GM12891 (cell line): ENCODE measurements at regions not wholly inside any gene's neighbourhood (a gene's known extent, or its start where the extent isn't known, plus 50 kb on each side); places are given as distances from the start of the nearest gene placed in this dataset.
"Not testable (repeated sequence)": the region's sequence is repeated elsewhere in the genome, so short reads cannot be mapped to it uniquely, and the experiment has no call there.

Experiments
- DNase-seq: peaks from one replicate; pipeline ENCODE4 v3.0.0; 2011; ENCODE audit warnings: low spot score; ENCODE audit not compliant: insufficient read length
- FAIRE-seq: peaks from 2 replicates; lab custom pipeline; 2011; peaks lifted over from hg19 to GRCh38; lab: Jason Lieb, UNC
- PAX5 ChIP-seq: IDR thresholded peaks from 2 replicates; pipeline ENCODE4 v1.6.1; 2011; ENCODE audit warnings: low read length, moderate library complexity, mild to moderate bottlenecking; ENCODE audit not compliant: insufficient read depth, severe bottlenecking
- POLR2A ChIP-seq: IDR thresholded peaks from 2 replicates; pipeline ENCODE4 v1.6.1; 2011; ENCODE audit warnings: low read depth, low read length, control low read depth
- POLR2AphosphoS5 ChIP-seq: IDR thresholded peaks from 2 replicates; pipeline ENCODE4 v1.6.1; 2011; ENCODE audit warnings: low read depth, low read length, control low read depth
- POU2F2 ChIP-seq: IDR thresholded peaks from 2 replicates; pipeline ENCODE4 v1.6.1; 2011; ENCODE audit warnings: low read depth, mild to moderate bottlenecking, control low read depth, low read length, moderate library complexity
- SPI1 ChIP-seq: IDR thresholded peaks from 2 replicates; pipeline ENCODE4 v1.6.1; 2011; ENCODE audit warnings: low read depth, low read length, control low read depth
- TAF1 ChIP-seq: IDR thresholded peaks from 2 replicates; pipeline ENCODE4 v1.6.1; 2011; ENCODE audit warnings: low read depth, low read length, control low read depth

GRCh38 chr14:28635387-28635786 lies 131.2 kb upstream of the FOXG1 start:
- FAIRE-seq (no peak), DNase-seq (no peak)
- TF ChIP-seq POLR2A (no peak), TAF1 (no peak), POLR2AphosphoS5 (no peak), SPI1 (no peak), POU2F2 (no peak), PAX5 (no peak)

- not testable (repeated sequence) for DNase-seq, FAIRE-seq
These were observed 130.8 kb upstream of the FOXG1 start for GRCh38 chr14:28635816-28636215.

- DNase-seq, FAIRE-seq: not testable (repeated sequence)
These were observed 125.4 kb upstream of the FOXG1 start for GRCh38 chr14:28641189-28641588.

- TF ChIP-seq SPI1 (no peak), POLR2AphosphoS5 (no peak), POLR2A (no peak), TAF1 (no peak), PAX5 (no peak)
- FAIRE-seq (no peak), DNase-seq (no peak)
These were observed 115.4 kb upstream of the FOXG1 start for GRCh38 chr14:28651148-28651547.

GRCh38 chr14:28652782-28653181 lies 113.8 kb upstream of the FOXG1 start:
- DNase-seq (no peak), FAIRE-seq (no peak)
- TF ChIP-seq POU2F2 (no peak), POLR2A (no peak), POLR2AphosphoS5 (no peak), SPI1 (no peak), TAF1 (no peak), PAX5 (no peak)

- FAIRE-seq (no peak), DNase-seq (no peak)
- no peak for TF ChIP-seq SPI1
- TF ChIP-seq PAX5: no peak
These were observed 113.1 kb upstream of the FOXG1 start for GRCh38 chr14:28653521-28653920.

- DNase-seq (no peak), FAIRE-seq (no peak)
- no peak for TF ChIP-seq POLR2A
- no peak for TF ChIP-seq POU2F2
- TF ChIP-seq PAX5: no peak
- no peak for TF ChIP-seq TAF1
- no peak for TF ChIP-seq POLR2AphosphoS5
- no peak for TF ChIP-seq SPI1
These were observed 109.8 kb upstream of the FOXG1 start for GRCh38 chr14:28656704-28657255.

- FAIRE-seq: no peak
- no peak for DNase-seq
These were observed 105.3 kb upstream of the FOXG1 start for GRCh38 chr14:28661171-28661772.

GRCh38 chr14:28666961-28667360 lies 99.6 kb upstream of the FOXG1 start:
- no peak for TF ChIP-seq POLR2AphosphoS5
- TF ChIP-seq TAF1: no peak
- TF ChIP-seq POLR2A: no peak
- TF ChIP-seq POU2F2: no peak
- TF ChIP-seq SPI1: no peak
- TF ChIP-seq PAX5: no peak
- DNase-seq: no peak
- FAIRE-seq: no peak

More at GRCh38 chr14:28661171-28661772, 105.3 kb upstream of the FOXG1 start:
- TF ChIP-seq SPI1: no peak
- no peak for TF ChIP-seq TAF1
- TF ChIP-seq POU2F2: no peak
- no peak for TF ChIP-seq PAX5
- no peak for TF ChIP-seq POLR2AphosphoS5
- no peak for TF ChIP-seq POLR2A

- FAIRE-seq (no peak), DNase-seq (no peak)
- TF ChIP-seq TAF1: no peak
- no peak for TF ChIP-seq PAX5
- TF ChIP-seq POU2F2: no peak
These were observed 95.2 kb upstream of the FOXG1 start for GRCh38 chr14:28671425-28671824.

GRCh38 chr14:28673056-28673455 lies 93.5 kb upstream of the FOXG1 start:
- no peak for TF ChIP-seq TAF1
- no peak for TF ChIP-seq SPI1
- no peak for TF ChIP-seq POU2F2
- TF ChIP-seq POLR2AphosphoS5: no peak
- TF ChIP-seq POLR2A: no peak
- no peak for TF ChIP-seq PAX5
- FAIRE-seq: peak; percentile 28
- no peak for DNase-seq
